DMS153 treated with DMSO at 0.1 percent for 48 hours (cell line): ENCODE measurements at regions not wholly inside any gene's neighbourhood (a gene's known extent, or its start where the extent isn't known, plus 50 kb on each side); places are given as distances from the start of the nearest gene placed in this dataset.

ENCODE experiments used
- DNase-seq: peaks from one replicate; lab custom pipeline; 2025; ENCODE audit not compliant: unreplicated experiment; lab: John Stamatoyannopoulos, UW

DNA sequence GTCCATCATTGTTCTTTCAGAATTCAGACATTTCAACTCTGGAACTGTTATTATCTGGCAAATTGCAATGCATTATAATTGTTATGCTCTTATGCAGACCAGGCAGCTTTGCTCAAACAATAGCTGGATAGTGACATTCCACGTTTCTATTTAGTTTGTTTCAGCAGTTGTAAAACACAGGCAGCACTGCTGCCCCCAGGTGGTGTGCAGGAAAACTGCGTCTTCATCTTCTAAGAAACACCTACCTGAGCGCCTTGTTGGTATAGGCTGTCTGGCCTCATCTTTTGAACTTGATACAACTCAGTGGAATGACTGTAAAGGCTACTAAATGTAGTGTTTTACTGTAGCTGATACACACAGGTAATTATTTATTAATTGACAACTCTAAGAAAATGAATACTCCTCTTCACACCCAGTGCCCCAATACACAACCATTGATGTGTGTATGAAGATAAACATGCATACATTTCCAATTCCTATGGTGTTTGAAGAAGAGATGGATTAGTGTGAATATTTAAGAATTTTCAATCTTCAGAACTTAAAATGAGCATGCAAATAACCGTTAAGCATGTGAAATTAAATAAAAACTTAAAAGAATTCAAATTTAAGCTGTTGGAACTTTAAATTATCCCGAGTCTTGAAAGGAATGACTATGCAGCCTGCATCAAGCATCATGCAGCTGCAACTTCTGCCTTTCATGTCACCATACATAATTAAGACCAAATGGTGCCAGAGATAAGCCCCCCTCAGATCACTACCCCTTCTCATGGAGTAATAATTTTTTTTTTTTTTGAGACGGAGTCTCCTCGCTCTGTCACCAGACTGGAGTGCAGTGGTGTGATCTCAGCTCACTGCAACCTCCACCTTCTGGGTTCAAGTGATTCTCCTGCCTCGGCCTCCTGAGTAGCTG lies 85.6 kb downstream of the CD8B2 start:
- peak; percentile 1 for DNase-seq

DNA sequence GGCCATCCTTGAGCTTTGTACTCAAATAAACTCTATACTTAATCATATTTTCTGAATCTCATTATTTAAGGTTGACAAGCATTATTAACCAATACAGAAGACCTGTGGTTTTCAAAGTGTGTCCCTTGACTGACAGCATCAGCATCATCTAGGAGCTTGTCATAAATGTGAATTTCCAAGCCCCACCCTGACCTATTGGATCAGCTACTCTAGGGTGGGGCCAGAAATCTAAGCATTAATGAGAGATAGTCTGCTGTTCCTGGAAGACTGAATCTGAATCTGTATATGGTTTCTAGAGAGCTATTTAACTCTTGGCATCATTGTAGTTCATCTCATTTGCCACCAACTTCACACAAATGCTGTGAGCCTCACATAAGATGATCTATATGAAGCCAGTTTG lies 86.6 kb downstream of the CD8B2 start:
- DNase-seq = no peak

DNA sequence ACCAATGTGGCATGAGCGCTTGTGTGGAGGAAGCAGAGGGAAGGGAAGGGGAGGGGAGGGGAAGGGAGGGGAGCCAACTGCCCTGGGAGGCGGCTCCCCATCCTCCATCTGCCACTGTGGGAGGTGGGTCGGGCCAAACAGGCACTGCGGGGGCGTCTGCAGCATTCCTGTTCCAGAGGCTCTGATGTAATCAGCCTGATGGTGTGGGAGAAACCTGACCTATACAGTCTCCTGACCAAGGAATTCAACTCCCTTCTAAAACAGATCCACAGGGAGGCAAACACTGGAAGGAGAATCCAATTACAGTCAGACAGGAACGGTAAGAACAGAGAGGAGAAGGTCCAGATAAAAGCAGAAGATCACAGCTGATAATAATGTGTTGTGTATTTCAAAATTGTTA lies 88.8 kb downstream of the CD8B2 start:
- DNase-seq = no peak

DNA sequence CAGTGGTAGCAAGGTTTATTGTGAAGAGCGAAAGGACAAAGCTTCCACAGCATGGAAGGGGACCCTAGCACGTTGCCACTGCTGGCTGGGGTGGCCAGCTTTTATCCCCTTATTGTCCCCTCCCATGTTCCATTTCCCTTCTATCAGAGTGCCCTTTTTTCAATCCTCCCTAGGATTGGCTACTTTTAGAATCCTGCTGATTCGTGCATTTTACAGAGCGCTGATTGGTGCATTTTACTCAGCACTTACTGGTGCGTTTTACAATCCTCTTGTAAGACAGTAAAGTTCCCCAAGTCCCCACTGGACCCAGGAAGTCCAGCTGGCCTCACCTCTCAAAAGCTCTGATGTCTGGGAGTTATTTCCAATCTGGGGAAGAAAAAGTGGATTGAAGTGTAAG lies 90.1 kb downstream of the CD8B2 start:
- no peak for DNase-seq

DNA sequence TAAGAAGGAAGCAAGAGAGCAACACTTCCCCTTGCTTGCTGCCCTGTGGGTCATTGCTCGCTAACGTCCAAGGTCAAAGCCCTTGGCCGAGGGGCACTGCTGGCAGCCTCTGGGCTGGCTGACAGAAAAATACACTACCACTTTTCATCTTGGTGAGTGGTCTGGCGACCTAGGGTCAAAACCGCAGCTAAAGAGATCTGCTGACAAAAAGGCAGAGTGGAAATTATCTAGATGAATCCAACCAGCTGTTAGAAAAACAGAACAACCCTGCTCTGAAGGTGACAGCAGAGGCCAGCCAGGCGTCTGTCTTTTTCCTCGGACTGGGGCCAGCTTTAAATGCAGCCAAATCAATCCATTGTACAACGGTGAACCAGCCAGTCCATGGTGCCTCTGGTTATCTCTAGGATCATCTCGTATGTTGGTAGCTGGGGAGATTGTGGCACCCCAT lies 92.6 kb downstream of the CD8B2 start:
- no peak for DNase-seq

DNA sequence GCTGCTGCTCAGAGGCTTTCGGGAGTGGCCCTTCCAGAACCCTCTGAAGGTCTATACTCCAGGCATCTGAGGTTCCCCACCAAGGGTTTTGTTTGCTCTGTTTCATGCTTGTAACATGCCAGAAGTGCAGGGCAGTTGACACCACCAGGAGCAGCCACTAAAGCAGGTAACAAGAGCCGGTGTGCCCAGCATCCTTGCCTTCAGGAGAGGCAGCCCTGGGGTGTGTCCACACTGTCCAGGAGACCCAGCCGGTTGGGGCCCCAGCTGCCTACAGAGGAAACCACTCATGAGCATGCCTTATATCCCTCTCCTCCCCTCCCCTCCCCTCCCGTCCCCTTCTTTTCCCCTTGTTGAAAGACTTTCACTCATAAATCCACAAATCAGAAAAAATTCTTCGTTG lies 93.1 kb downstream of the CD8B2 start:
- DNase-seq = no peak

DNA sequence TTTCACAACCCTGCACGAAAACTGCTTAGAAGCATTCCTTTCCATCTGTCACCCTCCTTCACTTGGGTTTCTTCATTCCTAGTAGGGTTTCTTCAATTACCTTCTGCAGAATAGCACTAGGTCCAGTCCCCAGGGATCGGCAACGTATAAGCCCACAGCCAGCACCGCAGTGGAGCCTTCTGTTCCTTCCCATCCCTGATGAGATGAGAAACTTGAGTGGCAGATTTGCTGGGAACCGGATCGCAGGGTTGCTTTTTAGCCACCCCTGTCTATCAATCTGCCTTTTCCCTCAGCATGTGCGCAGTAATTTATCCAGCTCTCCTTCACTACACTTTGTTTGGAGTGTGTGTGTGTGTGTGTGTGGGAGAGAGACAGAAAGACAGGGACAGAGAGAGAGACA lies 94.2 kb downstream of the CD8B2 start:
- no peak for DNase-seq

DNA sequence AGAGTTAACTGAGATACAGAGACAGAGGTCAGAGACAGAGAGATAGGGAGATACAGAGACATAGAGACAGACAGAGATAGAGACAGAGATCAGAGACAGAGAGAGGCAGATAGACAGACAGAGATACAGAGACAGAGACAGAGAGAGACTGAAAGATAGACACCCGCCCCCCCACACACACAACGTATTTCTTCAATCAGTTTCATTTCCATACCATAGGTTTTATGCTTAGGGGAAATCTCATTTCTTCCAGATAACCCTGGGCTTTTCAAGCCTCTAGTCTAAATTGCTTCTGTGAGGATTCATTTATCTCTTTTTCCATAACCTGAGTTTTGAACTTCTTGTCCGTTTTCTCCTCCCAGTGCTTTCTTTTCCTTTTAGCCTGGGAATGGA lies 94.6 kb downstream of the CD8B2 start:
- DNase-seq = no peak

DNA sequence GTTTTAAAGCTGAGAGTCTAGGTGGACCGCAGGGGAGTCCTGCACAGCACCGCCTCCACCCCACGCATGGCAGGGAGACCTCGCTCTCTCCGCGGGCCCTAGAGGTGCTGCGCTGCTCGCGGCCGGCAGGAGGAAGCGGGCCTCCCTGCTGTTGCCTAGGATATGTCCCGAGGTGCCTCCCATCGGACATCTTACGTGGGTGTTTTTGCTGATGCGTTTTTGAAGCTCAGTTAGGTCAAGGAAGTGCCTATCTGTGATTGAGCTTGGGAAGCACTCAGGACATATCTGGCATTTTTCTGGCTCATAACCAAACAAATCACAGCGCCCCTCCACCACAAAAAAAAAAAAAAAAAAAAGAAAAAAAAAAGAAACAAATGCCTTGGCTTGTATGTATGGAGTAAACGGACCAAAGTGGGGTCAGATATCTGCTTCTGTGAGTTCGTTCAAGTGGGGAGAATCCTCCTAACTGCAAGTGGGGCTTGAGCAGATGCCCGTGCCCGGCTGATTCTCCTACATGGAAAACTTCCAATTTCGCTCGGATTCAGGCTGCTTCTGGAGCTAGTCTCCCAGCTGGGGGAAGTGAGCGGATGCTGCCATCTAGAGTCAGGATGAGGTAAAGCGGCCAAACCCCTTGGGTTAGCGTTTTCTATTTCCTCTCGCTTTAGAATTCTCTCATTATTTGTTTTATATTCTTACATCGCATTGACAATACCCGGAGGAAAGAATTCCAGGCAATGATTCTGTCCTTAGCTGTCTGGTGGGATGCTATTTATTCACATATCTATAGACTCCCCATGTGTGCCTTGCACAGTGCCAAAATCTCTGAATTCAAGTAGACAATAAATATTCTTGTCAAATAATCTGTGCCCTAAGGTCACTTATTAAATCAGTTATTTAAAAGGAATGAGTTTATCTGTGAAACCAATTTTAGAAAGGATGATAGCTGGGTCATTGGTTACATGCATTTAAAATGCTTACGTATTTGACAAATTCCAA lies 95.3 kb downstream of the CD8B2 start:
- peak; percentile 61 for DNase-seq

DNA sequence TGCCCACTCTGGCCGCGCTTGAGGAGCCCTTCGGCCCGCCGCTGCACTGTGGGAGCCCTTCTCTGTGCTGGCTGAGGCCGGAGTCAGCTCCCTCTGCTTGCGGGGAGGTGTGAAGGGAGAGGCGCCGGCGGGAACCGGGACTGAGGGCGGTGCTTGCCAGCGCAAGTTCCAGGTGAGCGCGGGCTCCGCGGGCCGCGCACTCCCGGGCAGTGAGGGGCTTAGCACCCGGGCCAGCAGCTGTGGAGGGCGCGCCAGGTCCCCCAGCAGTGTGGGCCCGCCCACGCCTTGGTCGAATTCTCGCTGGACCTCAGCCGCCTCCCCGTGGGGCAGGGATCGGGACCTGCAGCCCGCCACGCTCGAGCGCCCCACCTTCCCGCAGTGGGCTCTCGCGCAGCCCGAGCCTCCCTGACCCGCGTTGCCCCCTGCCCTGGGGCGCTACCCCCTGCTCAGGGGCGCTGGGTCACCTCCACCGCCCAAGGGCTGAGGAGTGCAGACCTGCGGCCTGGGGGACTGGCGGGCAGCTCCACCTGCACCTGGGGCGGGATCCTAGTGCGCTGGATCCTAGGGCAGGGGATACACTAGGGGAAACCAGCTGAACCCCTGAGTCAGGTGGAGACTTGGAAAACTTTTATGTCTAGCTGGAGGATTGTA lies 97.3 kb downstream of the CD8B2 start:
- DNase-seq = no peak

DNA sequence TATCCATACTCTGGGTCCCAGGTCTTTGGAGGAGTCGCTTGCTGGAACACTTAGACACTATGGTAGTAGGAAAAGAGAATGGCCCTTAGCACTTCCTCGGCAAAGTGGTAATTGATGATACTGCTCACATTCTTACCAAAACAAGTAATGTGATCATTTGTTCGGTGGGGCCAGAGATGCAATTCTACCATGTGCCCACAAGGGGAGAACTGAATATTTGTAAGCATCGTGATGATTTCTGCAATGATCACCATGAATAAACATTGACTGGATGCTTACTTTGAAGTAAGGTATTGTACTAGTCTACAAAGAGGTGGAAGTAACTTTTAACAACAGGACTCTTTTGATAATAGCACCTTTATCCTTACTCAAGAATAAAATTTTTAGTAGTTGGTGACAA lies 109.7 kb downstream of the CD8B2 start:
- no peak for DNase-seq

DNA sequence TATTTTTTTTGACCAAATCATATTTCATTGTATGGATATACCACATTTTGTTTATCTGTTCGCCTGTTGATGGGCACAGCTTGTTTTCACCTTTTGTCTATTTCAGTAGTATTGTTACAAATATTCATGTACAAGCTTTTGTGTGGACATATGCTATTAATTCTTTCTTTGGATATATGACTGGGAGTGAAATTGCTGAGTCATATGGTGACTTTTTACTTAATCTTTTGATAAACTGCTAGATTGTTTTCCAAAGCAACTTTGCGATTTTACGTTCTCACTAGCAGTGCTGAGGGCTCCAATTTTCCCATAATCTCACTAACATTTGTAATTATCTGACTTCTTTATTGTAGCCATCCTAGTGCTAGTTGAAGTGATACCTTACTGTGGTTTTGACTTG lies 112.4 kb downstream of the CD8B2 start:
- no peak for DNase-seq

DNA sequence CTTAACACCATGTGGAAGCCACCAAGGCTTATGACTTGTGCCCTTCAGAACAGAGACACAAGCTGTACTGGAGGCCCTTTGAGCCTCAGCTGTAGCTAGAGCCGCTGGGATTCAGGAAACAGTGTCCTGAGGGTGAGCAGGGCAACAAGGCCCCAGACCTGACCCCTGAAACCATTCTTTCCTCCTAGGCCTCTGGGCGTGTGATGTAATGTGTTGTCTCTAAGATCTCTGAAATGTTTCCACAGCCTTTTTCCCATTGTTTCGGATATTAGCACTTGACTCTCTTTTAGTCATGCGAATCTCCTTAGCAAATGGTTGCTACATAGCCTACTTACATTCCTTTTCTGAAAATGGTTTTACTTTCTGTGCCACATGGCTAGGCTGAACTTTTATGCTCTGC lies 114.9 kb downstream of the CD8B2 start:
- no peak for DNase-seq

DNA sequence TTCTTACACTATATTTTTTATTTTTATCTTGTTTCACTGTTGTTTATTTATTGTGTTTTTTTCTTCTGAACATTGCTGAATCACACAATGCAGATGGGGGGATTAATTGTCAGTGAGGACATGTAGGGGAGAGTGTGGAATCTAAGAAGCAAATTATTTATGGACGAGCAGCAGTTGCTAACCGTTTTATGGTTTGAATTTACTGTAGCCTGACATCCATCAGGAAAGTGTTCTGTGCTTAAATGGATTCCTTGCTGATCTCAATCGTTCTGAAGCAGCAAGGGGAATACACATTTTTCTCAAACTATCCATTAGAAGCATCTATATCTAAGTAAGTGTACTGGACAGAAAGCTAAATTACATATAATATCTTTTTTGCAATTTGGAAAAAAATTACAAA lies 119.5 kb downstream of the CD8B2 start:
- no peak for DNase-seq

DNA sequence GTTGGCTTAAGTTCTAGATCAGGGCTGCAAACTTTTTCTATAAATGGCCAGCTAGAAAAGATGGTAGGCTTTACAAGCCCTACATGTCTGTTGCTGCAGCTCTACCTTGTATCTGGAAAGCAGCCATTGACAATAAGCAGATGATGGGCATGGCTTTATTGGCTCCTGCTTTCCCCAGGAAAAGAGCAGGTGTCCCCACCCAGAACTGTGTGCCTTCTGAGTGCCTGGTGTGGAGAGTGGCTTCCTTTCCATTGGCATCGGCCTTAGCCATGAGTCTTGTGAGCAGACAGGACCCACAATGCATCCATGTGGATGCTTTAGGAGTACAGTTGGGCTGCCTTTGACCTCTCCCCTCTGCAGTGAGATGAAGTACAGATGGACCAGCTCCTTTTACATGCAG lies 120.2 kb downstream of the CD8B2 start:
- no peak for DNase-seq

DNA sequence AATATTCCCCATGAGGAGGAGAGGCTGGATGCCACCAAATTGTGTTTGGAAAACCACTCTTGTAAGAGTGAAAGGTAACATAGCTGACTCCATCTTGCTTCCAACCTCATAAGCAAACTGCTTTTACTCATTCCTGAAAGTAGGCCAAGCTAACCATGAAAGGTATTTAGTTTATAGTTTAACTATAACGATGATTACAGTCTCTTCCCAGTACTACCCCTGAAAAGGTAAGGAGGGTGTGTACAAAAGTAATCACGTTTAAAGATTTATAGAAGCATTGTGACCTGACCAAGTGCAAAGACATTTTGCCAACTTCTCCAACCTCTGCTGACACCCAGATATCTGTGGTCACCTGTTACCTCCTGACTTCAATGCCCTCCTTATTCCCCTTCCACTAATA lies 122.6 kb downstream of the CD8B2 start:
- no peak for DNase-seq

DNA sequence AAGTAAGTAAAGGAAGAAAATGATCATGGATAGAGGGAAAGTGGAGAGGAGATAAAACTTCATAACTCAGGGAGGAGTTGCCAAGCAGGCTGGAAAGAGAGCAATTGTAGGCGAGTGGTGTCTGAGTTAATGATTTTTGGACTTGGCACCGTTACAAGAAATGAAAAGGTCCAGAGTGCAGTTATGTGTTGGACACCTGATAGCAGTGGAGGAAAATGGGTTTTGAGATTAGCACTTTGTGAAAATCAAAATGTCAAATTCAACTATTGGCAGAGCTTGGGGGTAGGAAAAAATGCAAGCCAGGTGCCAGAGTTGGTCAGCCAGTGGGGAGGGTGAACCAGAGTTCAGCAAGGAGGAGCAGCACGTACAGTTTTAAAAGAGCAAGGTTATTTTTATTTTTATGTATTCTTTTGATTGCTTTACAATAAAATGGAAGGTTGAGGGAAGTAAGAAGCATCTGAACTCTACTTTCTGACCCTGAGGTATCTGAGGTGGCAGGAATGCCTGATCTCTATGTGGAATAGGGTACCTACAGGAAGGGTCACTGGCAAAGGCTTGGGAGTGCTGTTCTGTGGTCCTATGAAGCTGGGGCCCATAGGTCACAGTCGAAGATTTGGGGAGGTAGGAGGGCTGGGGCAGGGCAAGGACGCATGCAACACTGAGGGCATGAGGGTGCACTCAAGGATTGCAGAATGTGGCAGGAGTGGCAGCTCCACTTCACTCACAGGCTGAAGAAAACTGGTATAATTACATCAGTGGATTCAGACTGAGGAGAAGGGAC lies 127.5 kb downstream of the CD8B2 start:
- no peak for DNase-seq

DNA sequence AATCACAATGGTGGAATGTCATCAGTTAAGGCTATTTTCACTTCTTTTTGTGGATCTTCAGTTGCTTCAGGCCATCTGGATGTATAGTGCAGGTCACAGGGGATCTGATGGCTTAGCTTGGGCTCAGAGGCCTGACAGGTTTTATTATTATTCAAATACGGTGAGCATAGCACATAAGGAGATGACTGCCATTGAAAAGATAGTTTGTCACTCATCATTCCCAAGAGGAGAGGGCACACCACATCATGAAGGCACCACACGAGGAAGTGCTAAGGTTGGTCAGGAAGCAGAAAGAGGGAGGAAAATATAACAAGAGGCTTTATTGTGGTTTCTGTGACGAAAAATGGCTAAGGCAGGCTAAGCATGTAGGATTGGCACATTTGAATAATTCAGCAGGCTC lies 131.4 kb downstream of the CD8B2 start:
- no peak for DNase-seq

DNA sequence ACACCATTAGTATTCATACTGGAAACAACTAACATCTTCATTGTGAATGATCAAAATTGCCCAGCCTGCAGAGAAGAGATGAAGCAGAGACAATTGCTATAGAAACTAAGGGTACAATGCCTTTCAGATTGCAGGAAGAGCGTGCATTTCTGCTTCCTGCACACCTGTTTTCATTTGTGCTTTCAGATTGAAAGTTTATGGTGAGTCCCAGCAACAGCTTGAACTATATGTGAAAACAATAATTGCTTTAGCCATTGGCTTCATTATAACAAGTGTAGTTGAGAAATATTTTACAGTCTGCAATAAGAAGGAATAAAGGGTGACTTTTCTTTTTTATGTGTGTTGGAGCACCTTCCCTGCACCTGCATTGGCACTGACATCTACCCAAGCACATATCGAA lies 136.3 kb downstream of the CD8B2 start:
- no peak for DNase-seq

DNA sequence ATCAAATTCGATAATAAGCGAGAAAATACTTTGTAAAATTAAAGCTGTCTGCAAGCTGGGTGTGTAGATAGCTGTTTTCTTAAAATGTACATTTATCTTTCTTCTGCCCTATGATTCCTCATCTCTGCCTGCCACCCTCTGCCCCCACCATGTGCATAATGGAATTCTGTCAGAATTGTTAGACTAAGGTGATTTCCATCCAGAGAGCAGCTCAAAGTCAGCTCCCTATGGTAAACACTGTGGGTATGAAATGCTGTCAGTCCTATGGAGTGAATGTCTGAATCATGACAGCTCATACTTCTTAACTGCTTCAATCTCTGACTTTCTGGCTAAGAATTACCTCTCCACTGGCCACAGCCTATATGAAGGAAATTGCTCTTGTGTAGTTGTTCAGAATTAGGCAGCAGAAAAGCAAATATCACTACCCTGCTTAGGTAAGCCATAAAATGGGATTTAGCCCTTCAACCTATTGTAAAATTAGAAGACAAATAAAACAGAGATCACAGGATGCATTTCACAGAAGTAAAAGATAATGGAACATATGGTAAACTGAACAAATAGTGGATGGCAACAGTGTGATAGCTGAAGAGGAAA lies 137.7 kb downstream of the CD8B2 start:
- peak; percentile 28 for DNase-seq
